ENCODE measurements at regions not wholly inside any gene's neighbourhood (a gene's known extent, or its start where the extent isn't known, plus 50 kb on each side); places are given as distances from the start of the nearest gene placed in this dataset.

DNA sequence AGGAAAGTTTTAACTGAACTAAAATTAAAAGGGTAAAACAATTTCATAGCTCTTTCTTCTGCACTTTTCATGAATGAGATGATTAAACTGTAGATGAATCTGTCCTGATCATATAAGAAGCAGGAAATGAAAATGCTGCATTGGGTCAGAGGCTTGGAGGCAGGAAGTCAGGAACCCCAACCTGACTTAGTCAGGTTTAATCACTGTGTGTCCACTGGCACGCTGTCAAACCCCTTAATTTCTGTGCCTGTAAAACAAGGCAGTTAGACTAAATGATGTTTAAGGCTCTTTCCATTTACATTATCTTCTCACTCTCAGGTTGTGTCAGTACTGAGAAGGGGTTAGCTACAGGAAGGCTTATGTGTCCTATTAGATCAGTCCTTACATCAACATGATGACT is 193.3 kb upstream of the TTC14 start (continued):
- TF ChIP-seq ZNF462 (CRISPR knock-in tag; IDR thresholded peaks at IDR 0.05), result no peak

- H3K36me3 ChIP-seq (ENCODE audit: insufficient read depth), result no peaks in the 10 kb centered on the region
- H3K79me2 ChIP-seq (replicated peaks; ENCODE audit: insufficient read depth), result no peaks in the 10 kb centered on the region
- no peaks in the 10 kb centered on the region for H3K27me3 Mint-ChIP-seq (ENCODE audit: insufficient read depth, low read depth, poor library complexity)
- no peaks in the 10 kb centered on the region for H4K20me1 ChIP-seq (replicated peaks; ENCODE audit: insufficient read depth)
- ATAC-seq (no peak), DNase-seq (ENCODE audit: low spot score) (no peak)
- no peak overlapping the region for H3K4me2 ChIP-seq
- no peak overlapping the region for H2AFZ ChIP-seq
- no peak overlapping the region for H3K4me3 Mint-ChIP-seq
- H3K4me1 ChIP-seq (ENCODE audit: insufficient read depth), result no peaks in the 10 kb centered on the region
- no peak overlapping the region for H3K27ac ChIP-seq (ENCODE audit: low read depth)
- H3K27ac Mint-ChIP-seq, result no peak overlapping the region
- no peak overlapping the region for H3K4me3 ChIP-seq
- H3K4me1 Mint-ChIP-seq, result peaks cover 4% of the 10 kb centered on the region; the same call in 1 of the 3 replicates
- no peaks in the 10 kb centered on the region for H3K9me3 Mint-ChIP-seq
- no peaks in the 10 kb centered on the region for H3K36me3 Mint-ChIP-seq (ENCODE audit: low read depth)
- H3K9me2 ChIP-seq (ENCODE audit: insufficient read depth), result 0 out of 2 replicates have a peak, but pooled peaks cover 1% of the 10 kb centered on the region
- H3F3A ChIP-seq (replicated peaks; ENCODE audit: low read depth), result no peaks in the 10 kb centered on the region
- H3K27me3 ChIP-seq (ENCODE audit: insufficient read depth), result no peaks in the 10 kb centered on the region
- no peak for TF ChIP-seq CREB1 (CRISPR knock-in tag; IDR thresholded peaks at IDR 0.05; ENCODE audit: low read depth)
- TF ChIP-seq EZH2 (IDR thresholded peaks at IDR 0.05; ENCODE audit: low read depth, unreplicated experiment), result no peak
- TF ChIP-seq, protein P1, sequence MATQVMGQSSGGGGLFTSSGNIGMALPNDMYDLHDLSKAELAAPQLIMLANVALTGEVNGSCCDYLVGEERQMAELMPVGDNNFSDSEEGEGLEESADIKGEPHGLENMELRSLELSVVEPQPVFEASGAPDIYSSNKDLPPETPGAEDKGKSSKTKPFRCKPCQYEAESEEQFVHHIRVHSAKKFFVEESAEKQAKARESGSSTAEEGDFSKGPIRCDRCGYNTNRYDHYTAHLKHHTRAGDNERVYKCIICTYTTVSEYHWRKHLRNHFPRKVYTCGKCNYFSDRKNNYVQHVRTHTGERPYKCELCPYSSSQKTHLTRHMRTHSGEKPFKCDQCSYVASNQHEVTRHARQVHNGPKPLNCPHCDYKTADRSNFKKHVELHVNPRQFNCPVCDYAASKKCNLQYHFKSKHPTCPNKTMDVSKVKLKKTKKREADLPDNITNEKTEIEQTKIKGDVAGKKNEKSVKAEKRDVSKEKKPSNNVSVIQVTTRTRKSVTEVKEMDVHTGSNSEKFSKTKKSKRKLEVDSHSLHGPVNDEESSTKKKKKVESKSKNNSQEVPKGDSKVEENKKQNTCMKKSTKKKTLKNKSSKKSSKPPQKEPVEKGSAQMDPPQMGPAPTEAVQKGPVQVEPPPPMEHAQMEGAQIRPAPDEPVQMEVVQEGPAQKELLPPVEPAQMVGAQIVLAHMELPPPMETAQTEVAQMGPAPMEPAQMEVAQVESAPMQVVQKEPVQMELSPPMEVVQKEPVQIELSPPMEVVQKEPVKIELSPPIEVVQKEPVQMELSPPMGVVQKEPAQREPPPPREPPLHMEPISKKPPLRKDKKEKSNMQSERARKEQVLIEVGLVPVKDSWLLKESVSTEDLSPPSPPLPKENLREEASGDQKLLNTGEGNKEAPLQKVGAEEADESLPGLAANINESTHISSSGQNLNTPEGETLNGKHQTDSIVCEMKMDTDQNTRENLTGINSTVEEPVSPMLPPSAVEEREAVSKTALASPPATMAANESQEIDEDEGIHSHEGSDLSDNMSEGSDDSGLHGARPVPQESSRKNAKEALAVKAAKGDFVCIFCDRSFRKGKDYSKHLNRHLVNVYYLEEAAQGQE (IDR thresholded peaks at IDR 0.05; ENCODE audit: unreplicated experiment), result no peak
- TF ChIP-seq STAT1 (IDR thresholded peaks at IDR 0.05; ENCODE audit: unreplicated experiment), result no peak
- no peak for TF ChIP-seq JUNB (IDR thresholded peaks at IDR 0.05; ENCODE audit: unreplicated experiment)
- no peak for TF ChIP-seq NANOG (IDR thresholded peaks at IDR 0.05; ENCODE audit: borderline replicate concordance)
These were observed 192.8 kb upstream of the TTC14 start for GRCh38 chr3:180409170-180409569.

Measured in GM23338 (cell line).